BE2C (cell line): ENCODE measurements at regions not wholly inside any gene's neighbourhood (a gene's known extent, or its start where the extent isn't known, plus 50 kb on each side); places are given as distances from the start of the nearest gene placed in this dataset.

Experiments used
- DNase-seq: peaks from one replicate; pipeline ENCODE4 v3.0.0-alpha.2; 2020
- H3K27me3 ChIP-seq: fragments of 250-450 bp; sonication (Bioruptor Pico); 2 replicates; pipeline ENCODE4 v1.5.1; 2020; ENCODE audit warnings: mild to moderate bottlenecking
- H3K36me3 ChIP-seq: fragments of 250-450 bp; sonication (Bioruptor Pico); 2 replicates; pipeline ENCODE4 v1.5.1; 2020; ENCODE audit warnings: mild to moderate bottlenecking
- H3K4me1 ChIP-seq: fragments of 250-450 bp; sonication (Bioruptor Pico); 2 replicates; pipeline ENCODE4 v1.5.1; 2020
- H3K4me3 ChIP-seq: 2 replicates; pipeline ENCODE4 v1.5.1; 2011; ENCODE audit warnings: low read depth, low read length
- H3K9me3 ChIP-seq: fragments of 250-450 bp; sonication (Bioruptor Pico); 2 replicates; pipeline ENCODE4 v1.5.1; 2020
- TF ChIP-seq, protein P1 (sequence below): IDR thresholded peaks from 2 replicates; pipeline ENCODE4 v1.5.1; 2012; ENCODE audit warnings: mild to moderate bottlenecking, low read depth, low read length

DNA sequence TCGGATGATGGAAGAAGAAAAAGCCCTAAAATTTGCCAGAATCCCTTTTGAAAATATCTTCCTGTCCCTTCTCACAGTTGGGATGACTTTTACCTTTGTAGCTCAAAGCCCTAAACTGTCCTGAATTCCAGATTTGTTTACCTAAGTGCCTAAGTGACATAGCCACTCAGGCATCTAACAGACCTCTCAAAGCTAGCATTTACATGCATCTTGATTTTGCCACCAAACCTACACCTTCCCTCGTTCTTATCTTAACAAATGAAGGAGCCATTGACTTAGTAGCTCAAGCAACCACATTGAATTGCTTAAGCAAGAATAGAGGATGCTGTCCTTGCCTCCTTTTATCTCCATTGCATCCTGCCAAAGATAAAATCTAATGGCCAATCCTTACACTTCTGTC lies 198.4 kb upstream of the NTM start:
- TF ChIP-seq, protein P1, sequence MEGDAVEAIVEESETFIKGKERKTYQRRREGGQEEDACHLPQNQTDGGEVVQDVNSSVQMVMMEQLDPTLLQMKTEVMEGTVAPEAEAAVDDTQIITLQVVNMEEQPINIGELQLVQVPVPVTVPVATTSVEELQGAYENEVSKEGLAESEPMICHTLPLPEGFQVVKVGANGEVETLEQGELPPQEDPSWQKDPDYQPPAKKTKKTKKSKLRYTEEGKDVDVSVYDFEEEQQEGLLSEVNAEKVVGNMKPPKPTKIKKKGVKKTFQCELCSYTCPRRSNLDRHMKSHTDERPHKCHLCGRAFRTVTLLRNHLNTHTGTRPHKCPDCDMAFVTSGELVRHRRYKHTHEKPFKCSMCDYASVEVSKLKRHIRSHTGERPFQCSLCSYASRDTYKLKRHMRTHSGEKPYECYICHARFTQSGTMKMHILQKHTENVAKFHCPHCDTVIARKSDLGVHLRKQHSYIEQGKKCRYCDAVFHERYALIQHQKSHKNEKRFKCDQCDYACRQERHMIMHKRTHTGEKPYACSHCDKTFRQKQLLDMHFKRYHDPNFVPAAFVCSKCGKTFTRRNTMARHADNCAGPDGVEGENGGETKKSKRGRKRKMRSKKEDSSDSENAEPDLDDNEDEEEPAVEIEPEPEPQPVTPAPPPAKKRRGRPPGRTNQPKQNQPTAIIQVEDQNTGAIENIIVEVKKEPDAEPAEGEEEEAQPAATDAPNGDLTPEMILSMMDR, result no peak
- Histone ChIP-seq H3K4me1 (no peaks in the 10 kb centered on the region), H3K27me3 (no peaks in the 10 kb centered on the region), H3K36me3 (no peaks in the 10 kb centered on the region), H3K4me3 (no peak overlapping the region), H3K9me3 (no peaks in the 10 kb centered on the region)
- DNase-seq, result no peak

- DNase-seq, result no peak
- H3K36me3 ChIP-seq, result no peaks in the 10 kb centered on the region
- no peaks in the 10 kb centered on the region for H3K4me1 ChIP-seq
- TF ChIP-seq, protein P1, result no peak
- no peaks in the 10 kb centered on the region for H3K27me3 ChIP-seq
- H3K4me3 ChIP-seq, result no peak overlapping the region
- no peaks in the 10 kb centered on the region for H3K9me3 ChIP-seq
These were observed 192.4 kb upstream of the NTM start for GRCh38 chr11:131178020-131178419.

DNA sequence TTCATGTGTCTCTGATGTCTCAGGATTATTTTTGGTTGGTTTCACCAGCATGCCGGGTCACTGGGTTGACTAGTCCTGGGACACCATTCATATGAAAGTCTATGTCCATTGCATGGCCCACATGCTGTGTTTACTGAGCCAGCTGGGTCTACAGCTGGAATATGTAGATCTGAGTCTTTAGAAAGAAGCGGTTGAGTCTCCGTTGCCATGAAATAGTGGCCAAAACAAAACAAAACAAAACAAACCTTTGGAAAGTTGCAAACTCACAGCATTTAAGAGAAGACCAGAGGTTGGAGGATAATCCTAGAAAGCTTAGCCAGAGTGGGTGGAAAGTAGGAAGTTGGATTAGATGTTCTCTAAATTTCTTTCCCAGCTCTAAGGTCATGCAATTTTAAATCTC lies 191.8 kb upstream of the NTM start:
- H3K27me3 ChIP-seq, result no peaks in the 10 kb centered on the region
- no peaks in the 10 kb centered on the region for H3K9me3 ChIP-seq
- no peak for DNase-seq
- TF ChIP-seq, protein P1, result no peak
- no peak overlapping the region for H3K4me3 ChIP-seq
- H3K4me1 ChIP-seq, result no peaks in the 10 kb centered on the region
- no peaks in the 10 kb centered on the region for H3K36me3 ChIP-seq

GRCh38 chr11:131179836-131180235 lies 190.6 kb upstream of the NTM start:
- H3K36me3 ChIP-seq, result no peaks in the 10 kb centered on the region
- no peaks in the 10 kb centered on the region for H3K4me1 ChIP-seq
- no peaks in the 10 kb centered on the region for H3K27me3 ChIP-seq
- no peak for DNase-seq
- TF ChIP-seq, protein P1, result no peak
- no peaks in the 10 kb centered on the region for H3K9me3 ChIP-seq
- H3K4me3 ChIP-seq, result no peak overlapping the region

- H3K27me3 ChIP-seq, result no peaks in the 10 kb centered on the region
- H3K9me3 ChIP-seq, result no peaks in the 10 kb centered on the region
- no peaks in the 10 kb centered on the region for H3K4me1 ChIP-seq
- no peaks in the 10 kb centered on the region for H3K36me3 ChIP-seq
- DNase-seq, result no peak
- TF ChIP-seq, protein P1, result no peak
- no peak overlapping the region for H3K4me3 ChIP-seq
These were observed 184.5 kb upstream of the NTM start for GRCh38 chr11:131185915-131186314.

GRCh38 chr11:131186629-131187101 lies 183.8 kb upstream of the NTM start:
- Histone ChIP-seq H3K4me3 (no peak overlapping the region), H3K27me3 (no peaks in the 10 kb centered on the region), H3K9me3 (no peaks in the 10 kb centered on the region), H3K36me3 (no peaks in the 10 kb centered on the region), H3K4me1 (no peaks in the 10 kb centered on the region)
- no peak for DNase-seq
- TF ChIP-seq, protein P1, result no peak
